NCI-H187 (cell line): ENCODE measurements at regions not wholly inside any gene's neighbourhood (a gene's known extent, or its start where the extent isn't known, plus 50 kb on each side); places are given as distances from the start of the nearest gene placed in this dataset.

ENCODE experiments used
- DNase-seq, 2 experiments: peaks; one replicate each; lab custom pipeline; 2025; lab: John Stamatoyannopoulos, UW

GRCh38 chr9:3732077-3733038 is 206.6 kb upstream of the RFX3 start:
- peak; percentile 46 to 73 for DNase-seq

- no peak for DNase-seq
Measured at GRCh38 chr9:3730511-3730922, 204.7 kb upstream of the RFX3 start.

GRCh38 chr9:3721096-3721495 is 195.3 kb upstream of the RFX3 start:
- no peak for DNase-seq

- DNase-seq: no peak
Measured at GRCh38 chr9:3719286-3719685, 193.5 kb upstream of the RFX3 start.

GRCh38 chr9:3716415-3716814 is 190.6 kb upstream of the RFX3 start:
- DNase-seq: no peak

- peak; percentile 25 to 65 for DNase-seq
Measured at GRCh38 chr9:3708751-3709150, 182.9 kb upstream of the RFX3 start.

- DNase-seq: no peak
Measured at GRCh38 chr9:3704890-3705289, 179.1 kb upstream of the RFX3 start.

- DNase-seq: no peak
Measured at GRCh38 chr9:3700772-3701171, 175.0 kb upstream of the RFX3 start.

- no peak for DNase-seq
Measured at GRCh38 chr9:3699883-3700282, 174.1 kb upstream of the RFX3 start.

- peak in 1 of 2 experiments; percentile 88 for DNase-seq
Measured at GRCh38 chr9:3698531-3698930, 172.7 kb upstream of the RFX3 start.

- DNase-seq: peak; percentile 70 to 90
Measured at GRCh38 chr9:3698076-3698475, 172.3 kb upstream of the RFX3 start.

GRCh38 chr9:3696368-3696767 is 170.6 kb upstream of the RFX3 start:
- peak in 1 of 2 experiments; percentile 47 for DNase-seq

GRCh38 chr9:3692606-3693005 is 166.8 kb upstream of the RFX3 start:
- no peak for DNase-seq

GRCh38 chr9:3689555-3689954 is 163.8 kb upstream of the RFX3 start:
- no peak for DNase-seq

- DNase-seq: no peak
Measured at GRCh38 chr9:3687145-3687544, 161.3 kb upstream of the RFX3 start.

- no peak for DNase-seq
Measured at GRCh38 chr9:3682186-3682585, 156.4 kb upstream of the RFX3 start.

GRCh38 chr9:3677541-3677940 is 151.7 kb upstream of the RFX3 start:
- DNase-seq: no peak

- no peak for DNase-seq
Measured at GRCh38 chr9:3676766-3677165, 151.0 kb upstream of the RFX3 start.

GRCh38 chr9:3675946-3676345 is 150.1 kb upstream of the RFX3 start:
- DNase-seq: no peak

- no peak for DNase-seq
Measured at GRCh38 chr9:3674561-3674960, 148.8 kb upstream of the RFX3 start.

- DNase-seq: no peak
Measured at GRCh38 chr9:3672399-3672798, 146.6 kb upstream of the RFX3 start.

- DNase-seq: no peak
Measured at GRCh38 chr9:3664044-3664443, 138.2 kb upstream of the RFX3 start.

- no peak for DNase-seq
Measured at GRCh38 chr9:3662671-3663070, 136.9 kb upstream of the RFX3 start.

GRCh38 chr9:3660936-3661335 is 135.1 kb upstream of the RFX3 start:
- DNase-seq: no peak
